MM.1S (cell line): ENCODE measurements at regions not wholly inside any gene's neighbourhood (a gene's known extent, or its start where the extent isn't known, plus 50 kb on each side); places are given as distances from the start of the nearest gene placed in this dataset.

ENCODE experiments used
- CTCF ChIP-seq: fragments of 300-600 bp; sonication (generic); IDR thresholded peaks from 2 replicates; pipeline ENCODE4 v1.5.1; 2016; ENCODE audit warnings: antibody characterized with exemption, low read length, mixed read lengths
- EZH2phosphoT487 ChIP-seq: fragments of 300-600 bp; sonication (generic); IDR thresholded peaks from 2 replicates; pipeline ENCODE4 v1.6.1; 2018; ENCODE audit warnings: antibody characterized with exemption, low read length

- no peak for TF ChIP-seq EZH2phosphoT487
- TF ChIP-seq CTCF, result no peak
Observed at GRCh38 chr17:79535728-79536025, 75.2 kb downstream of the RBFOX3 start.
